Stimulated activated CD8-positive, alpha-beta memory T cell treated with anti-CD3 and anti-CD28 coated beads, Interleukin-4, amount 100 ng/mL, for 24 hours (primary cell): ENCODE measurements at regions not wholly inside any gene's neighbourhood (a gene's known extent, or its start where the extent isn't known, plus 50 kb on each side); places are given as distances from the start of the nearest gene placed in this dataset.
"Not testable (repeated sequence)": the region's sequence is repeated elsewhere in the genome, so short reads cannot be mapped to it uniquely, and the experiment has no call there.

Experiments
- DNase-seq: peaks from one replicate; pipeline ENCODE4 v3.0.0-alpha.2; 2020; ENCODE audit warnings: low read depth

GRCh38 chr6:27161115-27161514 lies 86.4 kb upstream of the PRSS16 start:
- DNase-seq, result no peak

DNA sequence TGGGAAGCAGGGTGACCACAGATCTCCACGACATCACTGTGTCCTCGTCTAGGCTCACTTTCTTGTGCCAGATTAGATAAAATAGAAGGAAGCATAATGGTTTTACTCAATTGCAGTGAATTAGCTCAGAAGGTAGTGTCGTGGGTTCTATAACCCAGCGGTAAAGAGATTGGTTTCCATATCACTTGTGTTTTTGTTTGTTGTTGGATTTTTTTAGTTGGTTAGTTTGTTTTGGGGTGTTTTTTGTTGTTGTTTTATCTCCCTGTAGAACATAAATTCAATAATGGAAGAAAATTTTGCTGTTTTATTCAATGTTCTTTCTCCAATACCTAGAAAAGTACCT lies 85.9 kb upstream of the PRSS16 start:
- DNase-seq, result no peak

GRCh38 chr6:27161946-27162603 lies 85.4 kb upstream of the PRSS16 start:
- no peak for DNase-seq

- DNase-seq, result no peak
These were observed 83.7 kb upstream of the PRSS16 start for GRCh38 chr6:27163834-27164233.

DNA sequence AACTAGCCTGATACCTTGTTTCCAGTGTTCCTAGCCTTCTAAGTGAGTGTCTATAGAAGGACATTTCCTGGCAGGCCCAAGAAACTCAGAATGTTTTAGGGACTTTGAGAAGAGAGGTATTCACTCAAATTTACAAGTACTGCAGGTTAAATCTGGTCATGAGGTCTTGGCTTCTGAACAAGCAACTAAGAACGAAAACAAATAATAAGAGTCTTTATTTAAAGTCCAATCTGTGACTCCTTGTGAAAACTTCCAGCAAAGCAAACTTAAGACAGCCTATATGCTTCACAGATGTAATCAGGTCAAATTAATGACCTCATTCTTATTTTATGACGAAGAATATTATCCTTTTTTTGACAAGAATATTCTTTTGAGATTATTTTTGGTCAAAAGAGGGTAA lies 79.4 kb upstream of the PRSS16 start:
- DNase-seq, result no peak

GRCh38 chr6:27168586-27169443 lies 78.7 kb upstream of the PRSS16 start:
- no peak for DNase-seq

DNA sequence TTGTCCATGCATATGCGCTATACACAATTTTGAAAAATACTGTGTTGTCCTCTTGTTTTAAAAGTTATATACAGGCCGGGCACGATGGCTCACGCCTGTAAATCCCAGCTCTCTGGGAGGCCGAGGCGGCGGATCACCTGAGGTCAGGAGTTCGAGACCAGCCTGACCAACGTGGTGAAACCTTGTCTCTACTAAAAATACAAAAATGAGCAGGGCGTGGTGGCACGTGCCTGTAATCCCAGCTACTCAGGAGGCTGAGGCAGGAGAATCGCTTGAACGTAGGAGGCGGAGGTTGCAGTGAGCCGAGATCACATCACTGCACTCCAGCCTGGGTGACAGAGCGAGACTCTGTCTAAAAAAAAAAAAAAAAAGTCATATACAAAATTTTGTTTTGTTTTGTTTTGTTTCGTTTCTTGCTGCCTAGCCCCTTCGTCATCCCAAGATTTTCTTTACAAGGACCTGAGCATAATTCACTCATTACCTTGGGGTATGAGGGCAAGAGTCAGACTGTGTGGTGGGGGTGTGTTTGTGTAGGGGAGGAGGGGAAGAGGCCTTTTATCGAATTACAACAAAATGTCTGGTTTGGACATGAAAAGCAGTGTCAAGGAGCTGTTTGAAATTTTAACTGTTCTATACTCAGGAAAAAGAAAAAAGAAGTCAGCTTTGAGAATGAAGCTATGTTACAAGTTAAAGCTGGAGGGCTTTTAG lies 74.8 kb upstream of the PRSS16 start:
- not testable (repeated sequence) for DNase-seq

DNA sequence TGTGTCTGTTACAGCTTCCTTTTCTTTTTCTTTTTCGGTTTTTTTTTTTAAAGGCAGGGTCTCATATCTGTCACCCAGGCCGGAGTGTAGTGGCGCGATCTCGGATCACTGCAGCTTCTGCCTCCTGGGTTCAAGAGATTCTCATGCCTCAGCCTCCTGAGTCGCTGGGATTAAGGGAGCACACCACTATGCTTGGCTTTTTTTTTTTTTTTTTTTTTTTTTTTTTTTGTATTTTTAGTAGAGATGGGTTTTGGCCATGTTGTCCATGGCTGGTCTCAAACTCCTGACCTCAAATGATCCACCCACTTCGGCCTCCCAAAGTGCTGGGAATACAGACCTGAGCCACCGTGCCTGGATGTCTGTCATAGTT lies 74.3 kb upstream of the PRSS16 start:
- not testable (repeated sequence) for DNase-seq

- no peak for DNase-seq
These were observed 72.5 kb upstream of the PRSS16 start for GRCh38 chr6:27174958-27175357.

DNA sequence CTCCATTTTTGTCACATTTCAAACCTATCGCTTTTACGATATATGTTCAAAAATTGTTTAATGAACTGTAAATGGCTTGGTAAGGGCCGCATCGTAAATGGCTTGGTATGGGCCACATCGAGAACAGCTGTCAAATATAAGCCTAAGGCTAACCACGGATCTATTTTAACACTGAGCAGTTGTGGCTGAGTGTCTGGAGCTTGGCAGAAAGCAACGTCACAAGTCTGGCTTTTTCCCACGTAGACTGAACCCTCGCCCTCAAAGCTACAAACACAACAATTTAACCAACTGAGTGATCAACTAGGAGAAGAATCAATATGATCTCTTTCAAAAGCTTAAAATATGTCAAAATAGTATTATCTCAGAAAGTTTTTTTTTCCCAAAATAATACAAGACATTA lies 71.4 kb upstream of the PRSS16 start:
- no peak for DNase-seq

DNA sequence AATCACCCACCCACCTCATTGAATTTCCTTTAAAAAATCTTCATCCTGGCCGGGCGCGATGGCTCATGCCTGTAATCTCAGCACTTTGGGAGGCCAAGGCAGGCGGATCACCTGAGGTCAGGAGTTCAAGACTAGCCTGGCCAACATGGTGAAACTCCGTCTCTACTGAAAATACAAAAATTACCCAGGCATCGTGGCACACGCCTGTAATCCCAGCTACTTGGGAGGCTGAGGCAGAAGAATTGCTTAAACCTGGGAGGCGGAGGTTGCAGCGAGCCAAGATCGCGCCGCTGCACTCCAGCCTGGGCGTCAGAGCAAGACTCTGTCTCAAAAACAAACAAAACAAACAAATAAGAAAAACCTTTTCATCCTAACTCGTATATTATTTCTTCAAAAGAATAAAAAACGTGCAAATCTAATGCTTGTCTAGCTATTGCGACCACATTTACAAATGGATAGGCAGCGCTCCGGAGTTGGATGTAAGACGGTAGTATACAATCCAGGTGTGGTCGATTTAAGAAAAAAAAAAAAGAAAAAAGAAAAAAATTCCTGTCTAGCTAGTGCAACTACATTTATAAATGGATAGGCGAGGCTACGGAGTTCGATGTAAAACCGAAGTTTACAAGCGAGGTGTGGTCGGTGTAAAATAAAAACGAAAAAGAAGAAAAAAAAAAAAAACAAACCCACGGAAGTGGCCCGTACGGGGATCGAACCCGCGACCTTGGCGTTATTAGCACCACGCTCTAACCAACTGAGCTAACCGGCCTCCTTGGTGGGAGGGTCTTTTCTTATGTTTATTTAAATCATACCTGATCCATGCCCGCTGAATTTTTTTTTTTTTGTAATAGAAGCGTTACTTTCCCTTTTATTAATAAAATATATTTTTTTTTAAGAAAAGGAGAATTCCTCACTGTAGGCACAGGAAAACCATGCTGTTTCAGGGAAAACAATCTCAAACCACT lies 70.7 kb upstream of the PRSS16 start:
- peak; percentile 42 for DNase-seq

DNA sequence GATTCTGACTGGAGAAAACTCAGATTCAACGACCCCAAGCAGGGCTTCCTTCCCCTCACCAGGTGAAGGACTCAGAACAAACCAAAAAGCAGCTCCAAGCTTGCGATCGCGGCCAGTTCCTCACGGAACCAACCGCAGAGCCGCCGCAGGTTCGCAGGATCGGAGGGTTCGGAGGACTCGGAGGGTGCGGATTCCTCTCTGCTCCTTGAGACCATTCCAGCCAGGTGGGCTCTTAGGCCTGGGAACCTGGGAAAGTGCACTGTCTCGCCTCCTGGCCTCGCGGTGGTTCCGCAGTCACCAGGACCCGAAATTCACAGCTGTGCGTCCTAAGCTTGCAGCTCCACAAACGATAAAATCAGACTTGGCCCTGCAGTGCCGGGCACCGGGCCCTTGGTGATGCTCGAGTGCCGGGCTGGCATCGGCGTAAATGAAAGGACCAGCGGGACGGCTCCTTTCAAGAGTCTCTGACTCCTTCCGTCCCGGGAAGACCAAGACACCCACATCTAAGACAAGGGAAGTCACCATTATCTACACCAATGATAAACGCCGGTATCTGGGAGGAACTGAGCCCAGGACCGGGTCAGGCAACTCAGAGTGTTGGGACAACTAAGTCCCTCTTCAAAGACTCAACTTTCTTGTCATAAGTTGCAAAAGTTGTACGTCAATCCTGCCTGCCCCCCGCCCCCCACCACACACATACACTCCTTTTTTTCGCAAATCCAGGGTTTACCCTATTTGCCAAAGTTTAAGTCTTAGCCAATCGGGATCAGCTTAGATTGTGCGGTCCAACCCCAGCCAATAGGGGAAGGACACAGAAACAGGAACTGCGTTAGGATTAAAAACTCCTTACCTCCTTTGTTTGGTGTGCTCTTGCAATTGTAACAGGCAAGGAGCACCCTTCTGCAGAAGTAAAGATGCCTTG lies 69.8 kb upstream of the PRSS16 start:
- peak; percentile 49 for DNase-seq

DNA sequence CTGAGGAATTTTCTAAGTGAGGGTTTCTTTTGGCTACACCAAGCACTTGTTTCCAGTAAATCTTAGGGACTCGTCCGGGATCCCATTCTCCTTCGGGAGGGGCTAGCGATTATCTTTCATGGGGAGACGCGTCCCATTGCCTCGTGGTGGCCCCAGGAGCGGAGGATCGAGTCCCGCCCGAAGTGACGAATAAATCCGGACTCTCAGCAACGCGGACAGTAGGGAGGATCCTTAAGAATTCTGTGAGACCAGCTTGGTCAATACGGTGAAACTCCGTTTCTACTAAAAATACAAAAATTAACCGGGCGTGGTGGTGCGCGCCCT lies 69.1 kb upstream of the PRSS16 start:
- DNase-seq, result no peak

- no peak for DNase-seq
These were observed 68.6 kb upstream of the PRSS16 start for GRCh38 chr6:27178860-27179259.

- DNase-seq, result no peak
These were observed 64.3 kb upstream of the PRSS16 start for GRCh38 chr6:27183060-27183832.

DNA sequence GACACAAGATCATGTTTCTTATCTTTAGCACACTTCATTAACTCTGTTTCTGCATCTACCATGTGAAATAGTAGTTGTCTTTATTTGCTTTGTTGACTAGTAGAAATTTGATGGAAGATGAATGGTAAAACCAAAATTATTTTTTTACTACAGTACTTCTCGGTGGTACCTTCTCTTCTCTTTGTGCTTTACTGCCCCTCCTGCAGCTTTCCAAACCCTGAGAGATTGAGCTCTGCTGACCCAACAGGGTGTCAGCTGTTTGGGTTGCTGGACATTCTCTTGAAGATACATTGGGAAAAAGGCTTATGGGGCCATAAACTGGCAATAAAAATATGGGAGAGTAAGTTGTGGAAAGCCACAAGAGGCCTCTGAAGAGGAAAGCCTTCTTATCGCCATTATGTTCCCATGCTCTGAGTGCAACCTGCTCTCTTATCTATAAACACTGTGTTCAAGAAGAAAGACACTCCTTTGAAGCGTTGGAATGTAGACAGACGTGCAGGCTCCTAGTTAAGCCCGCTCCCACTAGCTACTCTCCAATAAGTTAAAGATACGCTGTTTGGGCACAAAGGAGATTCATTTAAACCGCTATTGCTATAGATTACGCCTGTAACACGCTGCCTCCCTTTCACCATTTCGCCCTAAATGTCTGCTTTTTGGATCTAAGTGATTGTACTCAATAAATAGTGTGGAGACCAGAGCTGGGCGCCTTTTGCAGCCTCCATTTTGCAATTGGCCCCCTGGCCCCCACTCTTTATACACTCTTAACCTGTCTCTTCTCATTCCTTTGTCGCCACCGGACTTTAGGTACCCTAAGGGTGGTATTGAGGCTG lies 60.1 kb upstream of the PRSS16 start:
- DNase-seq, result no peak

GRCh38 chr6:27188061-27188884 lies 59.2 kb upstream of the PRSS16 start:
- no peak for DNase-seq

GRCh38 chr6:27188885-27189418 lies 58.5 kb upstream of the PRSS16 start:
- no peak for DNase-seq
